GM18907 (cell line): ENCODE measurements at regions not wholly inside any gene's neighbourhood (a gene's known extent, or its start where the extent isn't known, plus 50 kb on each side); places are given as distances from the start of the nearest gene placed in this dataset.

ENCODE experiments used
- ATAC-seq: cut with Tn5 transposase; IDR thresholded peaks from one replicate; pipeline ENCODE4 v1.9.1; 2021; ENCODE audit warnings: mild to moderate bottlenecking, moderate library complexity; ENCODE audit not compliant: unreplicated experiment

DNA sequence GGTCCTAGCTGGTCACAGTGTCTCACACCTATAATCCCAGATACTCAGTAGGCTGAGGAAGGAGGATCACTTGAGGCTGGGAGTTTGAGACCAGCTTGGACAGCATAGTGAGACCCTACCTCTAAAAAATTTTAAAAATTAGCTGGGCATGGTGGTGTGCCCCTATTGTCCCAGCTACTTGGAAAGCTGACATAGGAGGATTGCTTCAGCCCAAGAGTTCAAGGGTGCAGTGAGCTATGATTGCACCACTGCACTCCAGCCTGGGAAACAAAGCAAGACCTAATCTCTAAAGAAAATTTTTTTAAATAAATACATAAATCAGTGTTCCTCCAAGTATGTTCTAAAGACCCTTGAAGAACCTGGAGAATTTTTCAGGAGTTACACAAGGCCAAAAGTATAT lies 50.6 kb upstream of the GNAO1 start:
- no peak for ATAC-seq

- ATAC-seq = no peak
Measured at GRCh38 chr16:56137269-56137668, 54.0 kb upstream of the GNAO1 start.

- no peak for ATAC-seq
Measured at GRCh38 chr16:56136256-56136655, 55.0 kb upstream of the GNAO1 start.

- no peak for ATAC-seq
Measured at GRCh38 chr16:56134790-56135189, 56.5 kb upstream of the GNAO1 start.

- ATAC-seq = no peak
Measured at GRCh38 chr16:56125922-56126321, 65.4 kb upstream of the GNAO1 start.

DNA sequence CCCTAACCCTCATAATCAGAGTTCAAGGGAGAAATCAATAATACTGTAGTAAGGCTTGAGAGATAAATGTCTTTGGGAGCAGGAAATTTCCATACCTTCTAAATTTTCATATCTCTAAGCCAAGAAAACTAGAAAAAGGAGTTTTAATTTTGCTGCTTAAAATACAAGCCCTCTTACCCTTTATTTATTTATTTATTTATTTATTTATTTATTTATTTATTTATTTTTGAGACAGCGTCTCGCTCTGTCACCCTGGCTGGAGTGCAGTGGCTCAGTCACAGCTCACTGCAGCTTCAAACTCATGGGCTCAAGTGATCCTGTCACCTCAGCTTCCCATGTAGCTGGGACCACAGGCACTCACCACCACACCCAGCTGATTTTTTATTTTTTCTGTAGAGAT lies 69.0 kb upstream of the GNAO1 start:
- ATAC-seq = no peak

DNA sequence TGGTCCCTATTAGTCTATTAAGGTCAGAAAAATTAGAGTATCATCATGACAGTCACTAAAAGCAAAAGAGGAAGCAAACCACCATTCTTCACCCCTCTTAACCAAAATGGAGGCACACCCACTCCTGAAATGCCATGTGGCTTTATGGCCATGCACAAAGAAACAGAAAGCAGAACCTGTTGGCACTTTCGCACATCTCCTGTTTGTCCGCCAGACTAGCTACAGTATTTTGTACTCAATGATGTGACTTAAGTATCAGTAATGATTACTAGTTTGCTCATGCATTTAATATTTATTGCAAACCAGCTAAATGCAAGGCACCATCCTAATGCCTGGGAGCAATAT lies 70.2 kb upstream of the GNAO1 start:
- no peak for ATAC-seq

GRCh38 chr16:56120447-56121155 lies 70.7 kb upstream of the GNAO1 start:
- no peak for ATAC-seq

- ATAC-seq = peak; percentile 65
Measured at GRCh38 chr16:56119133-56119532, 72.2 kb upstream of the GNAO1 start.

- no peak for ATAC-seq
Measured at GRCh38 chr16:56116577-56116964, 74.7 kb upstream of the GNAO1 start.

DNA sequence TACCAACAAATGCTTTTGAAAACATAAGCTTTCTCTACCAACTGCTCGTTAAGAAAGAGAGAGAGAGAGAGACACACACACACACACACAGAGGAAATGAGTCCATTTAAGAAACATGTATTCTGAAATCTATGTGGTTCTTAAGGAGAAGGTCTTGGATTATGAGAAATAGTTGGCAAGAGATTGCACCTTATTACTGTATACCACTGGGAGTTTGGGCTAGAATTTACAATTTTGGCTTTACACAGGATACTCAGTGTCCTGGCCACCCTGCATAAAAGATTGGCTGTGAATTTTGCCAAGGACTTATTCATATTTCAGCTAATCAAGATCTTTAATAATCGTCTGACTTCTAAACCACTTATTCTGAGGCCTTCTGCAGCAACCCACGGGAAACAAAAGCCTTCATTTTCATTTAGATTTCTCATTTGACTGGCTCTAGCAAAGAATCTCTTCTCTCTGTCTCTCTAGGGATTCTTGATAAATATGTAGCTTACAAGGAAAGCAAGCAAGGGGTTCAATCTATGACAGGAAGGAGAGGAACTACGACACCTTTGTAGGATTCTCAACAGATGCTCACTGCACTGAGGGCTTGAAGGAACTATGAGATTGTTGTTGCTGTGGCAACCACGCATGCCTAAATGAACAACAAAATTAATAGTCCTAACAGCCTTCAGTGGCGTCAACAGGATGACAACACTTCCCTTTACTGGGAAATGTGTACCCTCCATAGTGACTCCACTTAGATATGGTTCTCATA lies 75.3 kb upstream of the GNAO1 start:
- no peak for ATAC-seq

DNA sequence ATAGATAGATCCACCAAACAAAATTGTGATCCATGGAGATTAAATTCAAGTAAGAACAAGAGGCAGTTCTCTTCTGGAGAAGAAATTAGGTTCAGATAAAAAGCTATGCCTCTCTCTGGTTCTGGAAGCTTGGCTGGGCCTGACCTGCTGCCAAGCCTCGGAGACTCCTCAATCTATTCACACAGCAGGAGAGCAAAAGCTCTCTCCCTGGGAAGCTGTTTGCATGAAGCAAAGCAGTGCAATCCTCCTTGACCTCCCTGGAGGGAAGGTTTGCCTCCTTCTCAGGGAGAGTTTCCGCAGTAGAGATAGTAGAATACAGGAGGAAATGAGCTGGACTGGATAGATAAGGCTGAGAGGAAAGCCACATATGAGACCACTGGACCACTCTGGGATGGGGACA lies 78.1 kb upstream of the GNAO1 start:
- no peak for ATAC-seq

DNA sequence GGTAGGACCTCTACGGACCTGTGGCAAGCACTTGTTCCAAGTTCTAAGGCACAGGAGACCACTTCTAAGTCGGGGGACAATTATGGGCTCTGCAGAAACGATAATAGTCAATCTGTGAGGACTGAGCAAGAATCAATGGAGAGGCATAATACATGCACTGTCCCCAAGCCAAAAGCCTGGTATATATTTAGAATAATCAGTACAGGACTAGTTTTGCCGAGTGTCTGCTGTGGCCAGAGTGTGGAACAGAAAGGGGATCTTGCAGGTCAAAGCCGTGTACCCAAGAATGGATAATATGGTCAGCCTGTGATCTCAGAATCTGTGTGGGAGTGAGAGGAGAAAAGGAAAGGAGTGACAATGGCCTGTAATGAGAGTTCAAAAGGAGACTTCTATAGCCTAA lies 80.2 kb upstream of the GNAO1 start:
- ATAC-seq = no peak

DNA sequence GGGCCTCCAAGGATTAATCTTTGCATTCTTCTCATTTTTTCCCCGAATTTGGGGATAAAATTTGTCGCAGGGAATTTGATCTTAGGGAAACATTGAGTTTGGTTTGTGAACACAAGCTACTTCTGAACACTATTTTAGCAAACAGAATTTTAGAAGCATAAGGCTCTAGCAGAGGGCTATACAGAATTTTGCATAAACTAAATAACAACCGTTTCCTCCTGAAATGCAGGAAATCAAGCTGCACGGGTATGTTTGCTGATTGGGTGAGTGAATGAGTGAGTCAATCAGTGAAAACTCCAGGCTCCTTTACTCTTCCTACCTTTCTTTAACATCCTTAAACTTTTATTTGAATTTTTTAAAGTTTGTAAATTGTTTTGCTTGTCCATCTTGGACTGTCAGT lies 81.3 kb upstream of the GNAO1 start:
- ATAC-seq = no peak

DNA sequence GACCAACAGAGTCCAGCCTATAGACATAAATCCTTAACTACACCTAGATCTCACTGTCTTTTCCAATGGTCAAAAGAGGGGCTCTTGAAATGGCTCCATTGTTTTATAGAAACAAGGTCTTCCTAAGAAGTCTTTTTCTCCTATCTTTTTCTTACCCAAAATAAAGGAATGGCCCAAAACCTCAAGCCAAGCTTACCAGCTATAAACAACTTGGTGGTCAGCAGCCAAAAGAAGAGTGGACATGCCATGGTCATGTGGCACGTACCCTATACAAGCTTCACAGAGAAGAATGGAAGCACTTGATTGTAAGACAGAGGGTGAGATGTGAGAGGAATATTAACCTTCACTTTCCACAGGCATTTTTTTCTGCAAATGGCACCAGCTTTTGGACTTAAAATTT lies 82.1 kb upstream of the GNAO1 start:
- no peak for ATAC-seq

- ATAC-seq = no peak
Measured at GRCh38 chr16:56108724-56109123, 82.6 kb upstream of the GNAO1 start.

DNA sequence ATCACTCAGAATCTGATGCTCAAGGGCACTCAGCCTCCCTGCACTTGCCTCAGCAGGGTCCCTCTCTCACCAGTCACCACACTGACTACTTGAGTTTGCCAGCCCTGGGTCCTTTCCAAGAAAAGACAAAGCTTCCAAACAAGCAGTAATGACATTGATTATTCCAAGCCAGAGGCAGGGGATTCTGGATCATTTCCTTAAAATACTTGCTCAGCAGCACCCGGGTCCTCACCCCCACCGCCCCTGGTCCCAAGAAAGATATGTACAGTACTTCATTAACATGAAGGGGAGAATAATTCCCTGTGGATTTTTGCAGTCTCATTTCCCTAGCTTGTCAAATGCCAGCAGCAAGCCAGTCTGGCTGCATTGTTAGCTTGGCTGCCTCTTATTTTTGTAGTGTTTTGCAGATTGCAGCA lies 83.2 kb upstream of the GNAO1 start:
- no peak for ATAC-seq

- no peak for ATAC-seq
Measured at GRCh38 chr16:56106527-56106926, 84.8 kb upstream of the GNAO1 start.

DNA sequence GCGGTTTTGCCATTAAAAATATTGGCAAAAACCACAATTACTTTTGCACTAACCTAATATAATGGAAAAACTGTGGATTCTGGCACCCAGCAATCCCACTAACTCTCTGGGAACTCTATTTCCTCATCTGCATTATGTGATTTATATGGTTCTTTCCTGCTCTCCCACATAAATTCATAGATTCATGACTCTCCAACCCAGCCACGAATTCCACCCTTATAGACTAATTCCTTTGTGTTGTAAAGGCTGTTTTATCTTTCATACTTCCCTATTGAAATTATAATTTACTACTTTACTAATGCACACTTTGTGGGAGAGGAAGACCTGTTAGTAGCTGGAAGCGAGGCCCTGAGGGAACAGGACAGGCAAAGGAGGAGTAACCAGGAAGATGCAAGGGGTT lies 88.4 kb upstream of the GNAO1 start:
- no peak for ATAC-seq

DNA sequence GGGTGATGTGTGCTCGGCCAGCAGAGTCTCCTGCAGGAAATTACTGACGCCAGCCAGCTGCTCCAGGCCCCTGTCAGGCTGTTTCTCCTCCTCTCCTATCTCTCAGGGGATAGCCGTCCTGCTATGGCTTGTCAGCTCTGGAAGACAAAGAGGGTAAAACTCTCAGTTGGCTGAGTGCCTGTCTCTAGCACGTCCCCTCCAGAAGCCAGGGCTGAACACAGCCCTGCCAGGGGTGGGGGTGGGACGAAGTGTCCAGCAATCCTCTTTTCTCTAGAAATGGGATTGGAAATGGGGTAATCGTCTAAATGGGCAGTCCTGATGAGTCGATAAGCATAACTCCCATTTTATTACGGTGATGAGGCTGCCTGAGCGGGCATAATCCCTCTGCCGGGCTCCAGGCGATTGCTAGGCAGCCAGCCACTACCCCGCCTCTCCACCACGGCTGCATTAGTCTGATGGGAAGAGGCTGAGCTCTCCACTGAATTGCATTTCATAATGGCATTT lies 89.1 kb upstream of the GNAO1 start:
- no peak for ATAC-seq

DNA sequence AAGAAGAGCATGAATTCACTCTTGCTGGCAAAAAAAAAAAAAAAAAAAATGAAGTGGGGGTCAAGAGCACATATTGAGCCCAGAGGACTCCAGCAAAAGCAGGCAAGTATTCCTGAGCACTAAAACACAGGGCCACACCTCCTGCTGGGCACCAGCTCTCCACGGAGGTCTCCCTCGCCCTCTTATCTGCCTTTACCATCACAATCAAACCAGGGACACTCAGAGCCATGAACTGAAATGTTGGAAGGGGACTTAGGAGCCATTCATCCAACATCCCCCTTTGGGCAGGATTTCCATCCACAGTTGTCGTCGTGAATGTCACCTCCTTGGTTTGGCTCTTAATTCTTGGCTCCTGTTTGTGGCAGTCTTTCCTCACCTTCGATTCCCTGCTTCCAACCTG lies 89.8 kb upstream of the GNAO1 start:
- ATAC-seq = no peak

- no peak for ATAC-seq
Measured at GRCh38 chr16:56097306-56097705, 94.0 kb upstream of the GNAO1 start.

DNA sequence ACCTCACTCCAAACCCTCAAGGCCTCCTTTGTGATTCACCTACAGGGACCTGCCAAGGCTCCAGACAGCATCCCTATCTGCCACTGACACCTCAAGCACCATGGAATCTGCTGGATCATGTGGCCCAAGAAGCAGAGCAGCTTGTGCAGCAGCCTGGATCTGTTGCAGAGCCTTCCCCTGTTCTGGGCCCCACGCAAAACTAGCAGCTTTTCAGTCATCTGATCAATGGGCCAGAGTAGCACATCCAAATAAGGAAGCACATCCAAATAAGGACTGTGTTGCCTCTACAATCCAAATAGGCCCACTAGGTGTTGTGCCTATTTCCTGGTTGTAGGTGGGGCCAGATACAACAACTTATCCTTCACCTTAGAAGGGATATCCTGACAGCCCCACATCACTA lies 97.1 kb upstream of the GNAO1 start:
- no peak for ATAC-seq
